Bronchial epithelial cell (primary cell): ENCODE measurements at regions not wholly inside any gene's neighbourhood (a gene's known extent, or its start where the extent isn't known, plus 50 kb on each side); places are given as distances from the start of the nearest gene placed in this dataset.

ENCODE experiments used
- DNase-seq: peaks from one replicate; pipeline ENCODE4 v3.0.0-alpha.2; 2010; ENCODE audit warnings: low read depth
- FAIRE-seq: peaks from 2 replicates; lab custom pipeline; 2011; peaks lifted over from hg19 to GRCh38; lab: Jason Lieb, UNC
- H3K27me3 ChIP-seq: 2 replicates; pipeline ENCODE4 v1.5.1; 2011; ENCODE audit warnings: low read length; ENCODE audit not compliant: control insufficient read depth, insufficient read depth
- H3K36me3 ChIP-seq: 2 replicates; pipeline ENCODE4 v1.5.1; 2011; ENCODE audit warnings: low read length; ENCODE audit not compliant: control insufficient read depth, insufficient read depth
- H3K4me3 ChIP-seq: 2 replicates; pipeline ENCODE4 v1.5.1; 2011; ENCODE audit warnings: mild to moderate bottlenecking, low read depth, low read length, control low read depth
- CTCF ChIP-seq: IDR thresholded peaks from 2 replicates; pipeline ENCODE4 v1.5.1; 2011; ENCODE audit warnings: mild to moderate bottlenecking, moderate library complexity, low read length, control low read depth, inconsistent platforms; ENCODE audit not compliant: insufficient read depth, severe bottlenecking

- Histone ChIP-seq H3K27me3 (no peaks in the 10 kb centered on the region), H3K36me3 (no peaks in the 10 kb centered on the region), H3K4me3 (no peak overlapping the region)
- DNase-seq (no peak), FAIRE-seq (peak; percentile 55)
- no peak for TF ChIP-seq CTCF
Observed at GRCh38 chr4:125522588-125522987, 207.8 kb downstream of the FAT4 start.

- FAIRE-seq (no peak), DNase-seq (no peak)
- Histone ChIP-seq H3K36me3 (no peaks in the 10 kb centered on the region), H3K27me3 (no peaks in the 10 kb centered on the region), H3K4me3 (no peak overlapping the region)
- no peak for TF ChIP-seq CTCF
Observed at GRCh38 chr4:125522992-125523391, 208.2 kb downstream of the FAT4 start.

- no peak overlapping the region for H3K4me3 ChIP-seq
- DNase-seq (no peak), FAIRE-seq (no peak)
Observed at GRCh38 chr4:125526420-125526819, 211.7 kb downstream of the FAT4 start.

GRCh38 chr4:125527681-125528080 lies 212.9 kb downstream of the FAT4 start:
- no peaks in the 10 kb centered on the region for H3K36me3 ChIP-seq
- H3K4me3 ChIP-seq = no peak overlapping the region
- no peaks in the 10 kb centered on the region for H3K27me3 ChIP-seq
- no peak for DNase-seq
- no peak for TF ChIP-seq CTCF
- no peak for FAIRE-seq

More at GRCh38 chr4:125526420-125526819, 211.7 kb downstream of the FAT4 start:
- Histone ChIP-seq H3K36me3 (no peaks in the 10 kb centered on the region), H3K27me3 (no peaks in the 10 kb centered on the region)
- no peak for TF ChIP-seq CTCF

- FAIRE-seq (no peak), DNase-seq (peak; percentile 10)
- H3K36me3 ChIP-seq = no peaks in the 10 kb centered on the region
- H3K4me3 ChIP-seq = no peak overlapping the region
- no peak for TF ChIP-seq CTCF
- H3K27me3 ChIP-seq = no peaks in the 10 kb centered on the region
Observed at GRCh38 chr4:125529071-125529470, 214.3 kb downstream of the FAT4 start.

GRCh38 chr4:125538670-125539069 lies 223.9 kb downstream of the FAT4 start:
- no peak for FAIRE-seq
- DNase-seq = no peak
- TF ChIP-seq CTCF = no peak
- Histone ChIP-seq H3K27me3 (no peaks in the 10 kb centered on the region), H3K36me3 (no peaks in the 10 kb centered on the region), H3K4me3 (no peak overlapping the region)
